ENCODE measurements at regions not wholly inside any gene's neighbourhood (a gene's known extent, or its start where the extent isn't known, plus 50 kb on each side); places are given as distances from the start of the nearest gene placed in this dataset.

- TF ChIP-seq, protein P1, sequence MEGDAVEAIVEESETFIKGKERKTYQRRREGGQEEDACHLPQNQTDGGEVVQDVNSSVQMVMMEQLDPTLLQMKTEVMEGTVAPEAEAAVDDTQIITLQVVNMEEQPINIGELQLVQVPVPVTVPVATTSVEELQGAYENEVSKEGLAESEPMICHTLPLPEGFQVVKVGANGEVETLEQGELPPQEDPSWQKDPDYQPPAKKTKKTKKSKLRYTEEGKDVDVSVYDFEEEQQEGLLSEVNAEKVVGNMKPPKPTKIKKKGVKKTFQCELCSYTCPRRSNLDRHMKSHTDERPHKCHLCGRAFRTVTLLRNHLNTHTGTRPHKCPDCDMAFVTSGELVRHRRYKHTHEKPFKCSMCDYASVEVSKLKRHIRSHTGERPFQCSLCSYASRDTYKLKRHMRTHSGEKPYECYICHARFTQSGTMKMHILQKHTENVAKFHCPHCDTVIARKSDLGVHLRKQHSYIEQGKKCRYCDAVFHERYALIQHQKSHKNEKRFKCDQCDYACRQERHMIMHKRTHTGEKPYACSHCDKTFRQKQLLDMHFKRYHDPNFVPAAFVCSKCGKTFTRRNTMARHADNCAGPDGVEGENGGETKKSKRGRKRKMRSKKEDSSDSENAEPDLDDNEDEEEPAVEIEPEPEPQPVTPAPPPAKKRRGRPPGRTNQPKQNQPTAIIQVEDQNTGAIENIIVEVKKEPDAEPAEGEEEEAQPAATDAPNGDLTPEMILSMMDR (conservative IDR thresholded peaks at IDR 0.05 in 1 of 2, IDR thresholded peaks at IDR 0.05 in 1 of 2; ENCODE audit: low read depth in 1 of 2, low read length in 2 of 2): no peak
- TF ChIP-seq EZH2 (IDR thresholded peaks at IDR 0.05; ENCODE audit: low read length, missing control alignments): no peak
These were observed 668.2 kb downstream of the CCSER2 start for GRCh38 chr10:84996580-84996979.

Measured in fibroblast of lung (primary cell).